K562 (cell line): ENCODE measurements at regions not wholly inside any gene's neighbourhood (a gene's known extent, or its start where the extent isn't known, plus 50 kb on each side); places are given as distances from the start of the nearest gene placed in this dataset.

Source experiments
- ATAC-seq: fragments of 200-7000 bp; cut with Tn5 transposase; 3 replicates; pipeline ENCODE4 v1.9.1; 2020; ENCODE audit warnings: moderate library complexity
- BruUV-seq: library from RNA; stranded (reverse); fragments of 400-500 nt; replicated peaks from 2 replicates; lab custom pipeline; 2021; lab: Mats Ljungman, UMichigan
- CTCF ChIA-PET: fragments of 300-600 bp; formaldehyde crosslinking; extraction: SDS; loops from one replicate; lab custom pipeline; 2021; ENCODE audit warnings: low intra/inter-chr PET ratio; lab: Yijun Ruan, JAX
- POLR2A ChIA-PET: fragments of 300-600, 350-650 bp; sonication (Branson Sonifier 250); formaldehyde crosslinking; extraction: SDS; loops from one replicate; lab custom pipeline; 2021; ENCODE audit warnings: antibody characterized with exemption, inconsistent platforms; lab: Yijun Ruan, JAX
- DNase-seq, 4 experiments: peaks; one replicate each; pipeline versions ENCODE4 v3.0.0 to v3.0.0-alpha.2; 2011 to 2018; ENCODE audit warnings: low spot score in 3 of 4, mixed read lengths in 3 of 4; ENCODE audit errors: extremely low read depth in 1 of 4
- FAIRE-seq: peaks from 2 replicates; lab custom pipeline; 2011; peaks lifted over from hg19 to GRCh38; lab: Jason Lieb, UNC
- H2AFZ ChIP-seq: 2 replicates; pipeline ENCODE4 v1.6.0; 2011; ENCODE audit warnings: low read depth, low read length, control low read depth, inconsistent platforms
- H3K27ac ChIP-seq: fragments of 200-600 bp; 3 replicates; pipeline ENCODE4 v1.8.0; 2011; ENCODE audit warnings: low read depth, mild to moderate bottlenecking, control low read depth, inconsistent platforms, low read length, moderate library complexity, mixed read lengths; ENCODE audit errors: extremely low read depth
- H3K27me3 ChIP-seq, 2 experiments: fragments of 300-600 bp in 1 of 2; 2 replicates in 1 of 2; 3 replicates in 1 of 2; pipeline versions ENCODE4 v1.6.0 to v1.8.0; 2011; ENCODE audit warnings: inconsistent platforms in 2 of 2, low read length in 2 of 2, mild to moderate bottlenecking in 1 of 2, mixed read lengths in 1 of 2, moderate library complexity in 1 of 2; ENCODE audit not compliant: control insufficient read depth in 2 of 2, insufficient read depth in 2 of 2
- H3K36me3 ChIP-seq: fragments of 300-600 bp; 3 replicates; pipeline ENCODE4 v1.8.0; 2011; ENCODE audit warnings: mild to moderate bottlenecking, low read length, inconsistent platforms; ENCODE audit not compliant: control insufficient read depth, insufficient read depth
- H3K4me1 ChIP-seq, 2 experiments: fragments of 200-600 bp in 1 of 2; replicated peaks in 1 of 2; 2 replicates in 1 of 2; 3 replicates in 1 of 2; pipeline versions ENCODE4 v1.5.1 to v1.8.0; 2011; ENCODE audit warnings: inconsistent platforms in 2 of 2, low read length in 2 of 2, mild to moderate bottlenecking in 1 of 2, mixed read lengths in 1 of 2, moderate library complexity in 1 of 2; ENCODE audit not compliant: control insufficient read depth in 2 of 2, insufficient read depth in 2 of 2
- H3K4me2 ChIP-seq: 2 replicates; pipeline ENCODE4 v1.6.1; 2011; ENCODE audit warnings: low read length, control low read depth, inconsistent platforms, mixed read lengths; ENCODE audit not compliant: insufficient read depth
- H3K4me3 ChIP-seq: fragments of 200-600 bp; sonication (generic), shearing (Covaris generic); 2 replicates; pipeline ENCODE4 v1.5.1; 2016; ENCODE audit warnings: control low read depth, inconsistent platforms
- H3K79me2 ChIP-seq: fragments of 200-600 bp; 3 replicates; pipeline ENCODE4 v1.8.0; 2011; ENCODE audit warnings: low read length, inconsistent platforms; ENCODE audit not compliant: control insufficient read depth, insufficient read depth
- H3K9ac ChIP-seq, 2 experiments: 2 replicates each; pipeline versions ENCODE4 v1.6.0 to v1.6.1; 2011; ENCODE audit warnings: low read depth in 2 of 2, low read length in 2 of 2, control low read depth in 1 of 2, inconsistent platforms in 1 of 2, mild to moderate bottlenecking in 1 of 2, mixed read lengths in 1 of 2; ENCODE audit not compliant: insufficient read depth in 1 of 2
- H3K9me1 ChIP-seq: one replicate; pipeline ENCODE4 v1.6.0; 2011; ENCODE audit warnings: inconsistent platforms, mild to moderate bottlenecking, low read length, moderate library complexity; ENCODE audit not compliant: control insufficient read depth, insufficient read depth
- H3K9me3 ChIP-seq: replicated peaks from 2 replicates; pipeline ENCODE4 v1.5.1; 2011; ENCODE audit warnings: low read depth, low read length, inconsistent platforms; ENCODE audit not compliant: control insufficient read depth, insufficient read depth
- H4K20me1 ChIP-seq: replicated peaks from 2 replicates; pipeline ENCODE4 v1.6.1; 2011; ENCODE audit warnings: low read length, inconsistent platforms, mixed read lengths; ENCODE audit not compliant: control insufficient read depth, insufficient read depth
- CBX5 ChIP-seq: IDR thresholded peaks from 2 replicates; pipeline ENCODE4 v1.6.1; 2014; ENCODE audit warnings: low read depth, borderline replicate concordance
- FOXA1 ChIP-seq: fragments of 450-650 bp; IDR thresholded peaks from 2 replicates; pipeline ENCODE4 v1.6.1; 2016; ENCODE audit warnings: mild to moderate bottlenecking, borderline replicate concordance
- GABPA ChIP-seq: fragments of 200-800 bp; sonication (Bioruptor generic); conservative IDR thresholded peaks from 2 replicates; pipeline ENCODE4 v1.6.1; 2016; ENCODE audit warnings: low read depth, missing genetic modification characterization, missing compliant biosample characterization
- HNRNPH1 ChIP-seq: fragments of 200-400 bp; formaldehyde crosslinking; optimal IDR thresholded peaks from 2 replicates; pipeline ENCODE3; 2017; ENCODE audit warnings: low read depth, mild to moderate bottlenecking, low read length, moderate library complexity
- KDM2B ChIP-seq: fragments of 250-450 bp; sonication (Bioruptor Pico); IDR thresholded peaks from 2 replicates; pipeline ENCODE4 v1.8.0; 2021; ENCODE audit warnings: mild to moderate bottlenecking, moderate library complexity
- MEF2D ChIP-seq: conservative IDR thresholded peaks from 2 replicates; pipeline ENCODE4 v1.6.1; 2016; ENCODE audit warnings: low read depth, missing genetic modification characterization, missing compliant biosample characterization
- NR0B1 ChIP-seq: fragments of 450-650 bp; IDR thresholded peaks from one replicate; pipeline ENCODE4 v1.6.1; 2018; ENCODE audit warnings: mild to moderate bottlenecking, moderate library complexity; ENCODE audit not compliant: partially characterized antibody
- PHF20 ChIP-seq: fragments of 450-650 bp; IDR thresholded peaks from 2 replicates; pipeline ENCODE4 v1.6.1; 2018; ENCODE audit not compliant: partially characterized antibody
- PPARD ChIP-seq: fragments of 250-450 bp; sonication (Bioruptor Pico); IDR thresholded peaks from 2 replicates; pipeline ENCODE4 v1.8.0; 2022; ENCODE audit warnings: inconsistent platforms, mild to moderate bottlenecking, moderate library complexity
- RBM14 ChIP-seq: fragments of 200-400 bp; formaldehyde crosslinking; IDR thresholded peaks from 2 replicates; pipeline ENCODE4 v1.6.1; 2018; ENCODE audit warnings: low read depth, mild to moderate bottlenecking, low read length, moderate library complexity, borderline replicate concordance; ENCODE audit not compliant: insufficient read depth
- SIN3B ChIP-seq: fragments of 450-650 bp; IDR thresholded peaks from 2 replicates; pipeline ENCODE4 v1.6.1; 2017; ENCODE audit warnings: low read depth, mild to moderate bottlenecking, moderate library complexity
- SMAD4 ChIP-seq: fragments of 250-450 bp; sonication (Bioruptor Pico); conservative IDR thresholded peaks from 2 replicates; pipeline ENCODE4 v1.8.0; 2021; ENCODE audit warnings: inconsistent platforms, mild to moderate bottlenecking, moderate library complexity
- SRSF1 ChIP-seq: fragments of 200-400 bp; formaldehyde crosslinking; IDR thresholded peaks from 2 replicates; pipeline ENCODE4 v1.6.1; 2017; ENCODE audit warnings: mild to moderate bottlenecking, low read depth, low read length, moderate library complexity
- TCF7L2 ChIP-seq: fragments of 150-350 bp; IDR thresholded peaks from 2 replicates; pipeline ENCODE4 v1.6.1; 2016; ENCODE audit warnings: low read depth, mild to moderate bottlenecking, low read length, moderate library complexity
- TOE1 ChIP-seq, 2 experiments: fragments of 450-650 bp in 1 of 2; sonication (generic) in 1 of 2; formaldehyde crosslinking in 1 of 2; IDR thresholded peaks; 2 replicates each; pipeline versions ENCODE4 v1.7.1 to v1.8.0; 2016 to 2022; ENCODE audit warnings: borderline replicate concordance in 2 of 2, mild to moderate bottlenecking in 2 of 2, antibody characterized with exemption in 1 of 2, inconsistent platforms in 1 of 2, low read depth in 1 of 2, missing genetic modification reagents in 1 of 2, moderate library complexity in 1 of 2
- U2AF2 ChIP-seq: fragments of 200-400 bp; formaldehyde crosslinking; optimal IDR thresholded peaks from 2 replicates; pipeline ENCODE3; 2017; ENCODE audit warnings: low read depth, mild to moderate bottlenecking, low read length
- ZBTB8A ChIP-seq: fragments of 450-650 bp; IDR thresholded peaks from 2 replicates; pipeline ENCODE4 v1.6.1; 2018; ENCODE audit warnings: mild to moderate bottlenecking, moderate library complexity; ENCODE audit not compliant: partially characterized antibody
- ZFPM2 ChIP-seq: fragments of 250-450 bp; sonication (Bioruptor Pico); IDR thresholded peaks from 2 replicates; pipeline ENCODE4 v1.5.1; 2022; ENCODE audit warnings: mild to moderate bottlenecking
- WGBS: fragments of 100-300 bp; shearing (Covaris generic); methylation state at CpG from one replicate; pipeline ENCODE4 v1.1.6; 2016; ENCODE audit warnings: low coverage, mixed read lengths; ENCODE audit not compliant: insufficient coverage; ENCODE audit errors: missing lambda C conversion rate; 5-methylcytosine and 5-hydroxymethylcytosine counted together
- in situ Hi-C: fragments of 300-500 bp; cut with MboI; formaldehyde crosslinking; loops from 4 replicates; pipeline ENCODE4 v1.15.0; 2018; ENCODE audit warnings: inconsistent platforms, mixed read lengths
- intact Hi-C: fragments of 100-400 bp; cut with micrococcal nuclease; formaldehyde crosslinking; loops from 2 replicates; pipeline ENCODE4 v1.14.2; 2022

GRCh38 chr1:172940174-172940855 is 110.4 kb downstream of the TNFSF18 start:
- intact Hi-C loops = no loop called here
- no peak overlapping the region for H3K4me3 ChIP-seq
- no peaks in the 10 kb centered on the region for H3K36me3 ChIP-seq
- H3K9ac ChIP-seq = no peak overlapping the region
- ChIA-PET POLR2A (no interaction called here), CTCF (no interaction called here)
- H3K9me1 ChIP-seq = no peaks in the 10 kb centered on the region
- H4K20me1 ChIP-seq = no peaks in the 10 kb centered on the region
- H3K27ac ChIP-seq = no peak overlapping the region
- H3K4me1 ChIP-seq = no peaks in the 10 kb centered on the region
- TF ChIP-seq FOXA1 (no peak), KDM2B (CRISPR knock-in tag) (no peak), CBX5 (no peak), ZFPM2 (no peak), GABPA (no peak), RBM14 (no peak), TOE1 (IDR thresholded peaks at IDR 0.05; ENCODE audit: borderline replicate concordance) (no peak), TOE1 (CRISPR knock-in tag; IDR thresholded peaks at IDR 0.05; ENCODE audit: borderline replicate concordance, low read depth) (no peak), U2AF2 (no peak), HNRNPH1 (no peak), ZBTB8A (no peak), PPARD (no peak), SMAD4 (CRISPR knock-in tag) (no peak), SIN3B (no peak), SRSF1 (no peak), MEF2D (tag) (no peak), TCF7L2 (no peak), NR0B1 (no peak), PHF20 (no peak)
- TF ChIP-seq, all 486 proteins: peak for 0
- no peaks in the 10 kb centered on the region for H3K9me3 ChIP-seq
- no peak for FAIRE-seq
- H3K4me2 ChIP-seq = no peak overlapping the region
- in situ Hi-C loops = no loop called here
- H3K79me2 ChIP-seq = no peaks in the 10 kb centered on the region
- no peak overlapping the region for H2AFZ ChIP-seq
- 7% methylated on average over 5 of the region's 5 CpGs for WGBS
- no TSS peak for BruUV-seq
- ATAC-seq = no peak
- H3K27me3 ChIP-seq = no peaks in the 10 kb centered on the region
- no peak for DNase-seq
